Gastroesophageal sphincter (tissue), 3 donors: ENCODE measurements at regions not wholly inside any gene's neighbourhood (a gene's known extent, or its start where the extent isn't known, plus 50 kb on each side); places are given as distances from the start of the nearest gene placed in this dataset.

Experiments used
- CTCF ChIP-seq, 4 experiments: fragments of 200-600 bp in 2 of 4; fragments of 450-650 bp in 2 of 4; sonication (generic) in 1 of 4; IDR thresholded peaks; one replicate each; pipeline ENCODE4 v1.5.1; 2017 to 2019; ENCODE audit warnings: antibody characterized with exemption in 4 of 4, mild to moderate bottlenecking in 2 of 4, moderate library complexity in 2 of 4
- EP300 ChIP-seq: sonication (generic); formaldehyde crosslinking; IDR thresholded peaks from one replicate; pipeline ENCODE4 v1.6.1; 2017; ENCODE audit warnings: antibody characterized with exemption, mild to moderate bottlenecking
- POLR2A ChIP-seq, 2 donors: fragments of 450-650 bp; IDR thresholded peaks; one replicate each; pipeline ENCODE4 v1.6.1; 2017; ENCODE audit warnings: antibody characterized with exemption in 2 of 2, mild to moderate bottlenecking in 2 of 2, moderate library complexity in 1 of 2
- POLR2AphosphoS5 ChIP-seq: sonication (generic); formaldehyde crosslinking; IDR thresholded peaks from one replicate; pipeline ENCODE4 v1.6.1; 2017; ENCODE audit warnings: antibody characterized with exemption

DNA sequence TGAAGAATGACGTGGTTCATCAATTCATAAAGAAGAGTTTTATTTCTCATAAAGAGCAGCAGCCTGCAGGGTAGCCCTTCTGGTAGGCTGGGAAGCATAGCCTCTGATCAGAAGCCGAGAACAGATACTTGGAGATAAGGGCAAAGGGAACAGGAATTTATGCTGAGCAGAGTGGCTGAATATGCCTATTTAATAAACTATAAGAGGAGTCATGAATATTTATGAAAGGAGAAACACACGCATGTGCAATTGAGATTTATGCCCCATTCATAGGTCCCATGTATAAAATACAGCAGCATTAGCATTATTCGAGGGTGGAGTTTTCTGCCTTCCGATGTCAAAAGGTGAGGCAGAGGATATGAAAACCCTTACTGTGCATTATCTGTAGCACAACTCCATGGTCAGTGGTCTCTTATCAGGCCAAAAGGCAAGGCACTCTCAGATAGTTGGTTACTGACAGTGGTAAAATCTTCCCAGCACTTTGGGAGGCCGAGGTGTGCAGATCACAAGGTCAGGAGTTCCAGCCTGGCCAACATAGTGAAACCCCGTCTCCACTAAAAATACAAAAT lies 569.1 kb downstream of the ACTL7B start:
- TF ChIP-seq CTCF (IDR thresholded peaks at IDR 0.05), result no peak
- no peak for TF ChIP-seq POLR2AphosphoS5
- TF ChIP-seq POLR2A (IDR thresholded peaks at IDR 0.05), result no peak
- no peak for TF ChIP-seq EP300
